COLO668 (cell line): ENCODE measurements at regions not wholly inside any gene's neighbourhood (a gene's known extent, or its start where the extent isn't known, plus 50 kb on each side); places are given as distances from the start of the nearest gene placed in this dataset.
"Not testable (repeated sequence)": the region's sequence is repeated elsewhere in the genome, so short reads cannot be mapped to it uniquely, and the experiment has no call there.

Source experiments
- DNase-seq: peaks from one replicate; lab custom pipeline; 2025; ENCODE audit not compliant: unreplicated experiment; lab: John Stamatoyannopoulos, UW

GRCh38 chr12:128026696-128027574 lies 240.0 kb upstream of the TMEM132C start:
- DNase-seq: no peak

- DNase-seq: no peak
Observed at GRCh38 chr12:128033473-128033872, 233.5 kb upstream of the TMEM132C start.

GRCh38 chr12:128040971-128041370 lies 226.0 kb upstream of the TMEM132C start:
- no peak for DNase-seq

GRCh38 chr12:128042283-128042682 lies 224.7 kb upstream of the TMEM132C start:
- not testable (repeated sequence) for DNase-seq

GRCh38 chr12:128042825-128043224 lies 224.1 kb upstream of the TMEM132C start:
- DNase-seq: no peak

GRCh38 chr12:128043317-128043716 lies 223.7 kb upstream of the TMEM132C start:
- no peak for DNase-seq

- no peak for DNase-seq
Observed at GRCh38 chr12:128047266-128048060, 219.5 kb upstream of the TMEM132C start.

GRCh38 chr12:128052331-128052730 lies 214.6 kb upstream of the TMEM132C start:
- no peak for DNase-seq

GRCh38 chr12:128052777-128053176 lies 214.2 kb upstream of the TMEM132C start:
- no peak for DNase-seq

- DNase-seq: no peak
Observed at GRCh38 chr12:128055567-128055966, 211.4 kb upstream of the TMEM132C start.

- DNase-seq: no peak
Observed at GRCh38 chr12:128056136-128056801, 210.7 kb upstream of the TMEM132C start.

- no peak for DNase-seq
Observed at GRCh38 chr12:128057586-128057985, 209.4 kb upstream of the TMEM132C start.

- no peak for DNase-seq
Observed at GRCh38 chr12:128059621-128060370, 207.2 kb upstream of the TMEM132C start.

GRCh38 chr12:128068211-128068610 lies 198.8 kb upstream of the TMEM132C start:
- no peak for DNase-seq

GRCh38 chr12:128069359-128069997 lies 197.5 kb upstream of the TMEM132C start:
- DNase-seq: peak; percentile 38

GRCh38 chr12:128073937-128074336 lies 193.0 kb upstream of the TMEM132C start:
- no peak for DNase-seq

GRCh38 chr12:128075332-128075731 lies 191.6 kb upstream of the TMEM132C start:
- no peak for DNase-seq

- DNase-seq: no peak
Observed at GRCh38 chr12:128076188-128076587, 190.8 kb upstream of the TMEM132C start.

- no peak for DNase-seq
Observed at GRCh38 chr12:128077211-128077916, 189.6 kb upstream of the TMEM132C start.

GRCh38 chr12:128077917-128078298 lies 189.1 kb upstream of the TMEM132C start:
- DNase-seq: no peak
